ENCODE measurements at regions not wholly inside any gene's neighbourhood (a gene's known extent, or its start where the extent isn't known, plus 50 kb on each side); places are given as distances from the start of the nearest gene placed in this dataset.
"Not testable (repeated sequence)": the region's sequence is repeated elsewhere in the genome, so short reads cannot be mapped to it uniquely, and the experiment has no call there.

DNA sequence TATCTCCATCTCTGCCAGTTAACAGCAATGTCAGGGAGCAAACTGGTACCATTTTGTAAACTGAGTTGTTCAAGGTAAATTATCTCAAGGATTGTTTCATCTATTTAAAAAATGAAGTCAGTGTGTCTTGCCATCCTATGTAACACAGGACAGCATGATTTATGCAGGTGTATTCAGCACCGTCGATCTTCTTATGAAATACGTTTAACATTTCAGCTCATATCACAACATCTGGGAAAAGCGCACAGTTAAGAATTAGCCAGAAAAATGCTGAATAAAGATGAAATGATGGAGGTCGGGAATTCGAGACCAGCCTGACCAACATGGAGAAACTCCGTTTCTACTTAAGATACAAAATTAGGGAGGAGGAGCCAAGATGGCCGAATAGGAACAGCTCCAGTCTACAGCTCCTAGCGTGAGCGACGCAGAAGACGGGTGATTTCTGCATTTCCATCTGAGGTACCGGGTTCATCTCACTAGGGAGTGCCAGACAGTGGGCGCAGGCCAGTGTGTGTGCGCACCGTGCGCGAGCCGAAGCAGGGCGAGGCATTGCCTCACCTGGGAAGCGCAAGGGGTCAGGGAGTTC lies 107.3 kb upstream of the COX7C start:
- H3K4me3 ChIP-seq (ENCODE audit: low read depth in 2 of 2, low read length in 2 of 2); intact Hi-C loops (cut with micrococcal nuclease; ENCODE audit: unreplicated experiment); H3K9me3 ChIP-seq (ENCODE audit: control insufficient read depth, insufficient read depth, low read depth, low read length); DNase-seq (ENCODE audit: low read depth, low spot score); H3K27ac ChIP-seq (ENCODE audit: low read length); H3K36me3 ChIP-seq (ENCODE audit: control insufficient read depth, insufficient read depth, low read length); CTCF ChIA-PET; H3K4me1 ChIP-seq (ENCODE audit: control insufficient read depth, insufficient read depth, low read length); BruUV-seq (replicated peaks); H3K27me3 ChIP-seq (ENCODE audit: control insufficient read depth, insufficient read depth, low read length); in situ Hi-C loops (cut with HindIII; ENCODE audit: low pct_unique_long_range_greater_than_20kb, low sequenced_read_pairs); POLR2A ChIA-PET; ATAC-seq: not testable (repeated sequence)

DNA sequence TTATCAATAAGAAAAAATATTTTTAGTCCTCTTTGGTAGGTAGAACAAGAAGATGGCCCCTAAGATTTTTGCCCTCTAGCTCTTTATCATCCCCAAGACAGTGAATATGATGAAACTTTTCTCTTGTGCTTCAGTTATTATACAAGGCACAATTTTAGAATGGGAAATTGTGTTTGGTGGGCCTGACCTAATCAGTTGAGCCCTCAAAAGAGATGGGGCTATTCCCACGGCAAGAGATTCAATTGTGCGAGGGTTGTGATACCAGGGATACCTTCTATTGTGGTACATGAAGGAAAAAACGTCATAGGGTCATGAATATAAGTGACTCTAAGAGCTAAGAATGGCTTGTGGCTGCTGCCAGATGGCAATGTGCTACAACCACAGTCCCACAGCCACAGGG lies 94.0 kb upstream of the COX7C start:
- no peaks in the 10 kb centered on the region for H3K4me1 ChIP-seq (ENCODE audit: control insufficient read depth, insufficient read depth, low read length)
- BruUV-seq (replicated peaks): no TSS peak
- no peaks in the 10 kb centered on the region for H3K36me3 ChIP-seq (ENCODE audit: control insufficient read depth, insufficient read depth, low read length)
- H3K27me3 ChIP-seq (ENCODE audit: control insufficient read depth, insufficient read depth, low read length): no peaks in the 10 kb centered on the region
- DNase-seq (ENCODE audit: low read depth, low spot score) (no peak), ATAC-seq (no peak)
- in situ Hi-C loops (cut with HindIII; ENCODE audit: low pct_unique_long_range_greater_than_20kb, low sequenced_read_pairs) (no loop called here), intact Hi-C loops (cut with micrococcal nuclease; ENCODE audit: unreplicated experiment) (no loop called here)
- TF ChIP-seq, protein P1, sequence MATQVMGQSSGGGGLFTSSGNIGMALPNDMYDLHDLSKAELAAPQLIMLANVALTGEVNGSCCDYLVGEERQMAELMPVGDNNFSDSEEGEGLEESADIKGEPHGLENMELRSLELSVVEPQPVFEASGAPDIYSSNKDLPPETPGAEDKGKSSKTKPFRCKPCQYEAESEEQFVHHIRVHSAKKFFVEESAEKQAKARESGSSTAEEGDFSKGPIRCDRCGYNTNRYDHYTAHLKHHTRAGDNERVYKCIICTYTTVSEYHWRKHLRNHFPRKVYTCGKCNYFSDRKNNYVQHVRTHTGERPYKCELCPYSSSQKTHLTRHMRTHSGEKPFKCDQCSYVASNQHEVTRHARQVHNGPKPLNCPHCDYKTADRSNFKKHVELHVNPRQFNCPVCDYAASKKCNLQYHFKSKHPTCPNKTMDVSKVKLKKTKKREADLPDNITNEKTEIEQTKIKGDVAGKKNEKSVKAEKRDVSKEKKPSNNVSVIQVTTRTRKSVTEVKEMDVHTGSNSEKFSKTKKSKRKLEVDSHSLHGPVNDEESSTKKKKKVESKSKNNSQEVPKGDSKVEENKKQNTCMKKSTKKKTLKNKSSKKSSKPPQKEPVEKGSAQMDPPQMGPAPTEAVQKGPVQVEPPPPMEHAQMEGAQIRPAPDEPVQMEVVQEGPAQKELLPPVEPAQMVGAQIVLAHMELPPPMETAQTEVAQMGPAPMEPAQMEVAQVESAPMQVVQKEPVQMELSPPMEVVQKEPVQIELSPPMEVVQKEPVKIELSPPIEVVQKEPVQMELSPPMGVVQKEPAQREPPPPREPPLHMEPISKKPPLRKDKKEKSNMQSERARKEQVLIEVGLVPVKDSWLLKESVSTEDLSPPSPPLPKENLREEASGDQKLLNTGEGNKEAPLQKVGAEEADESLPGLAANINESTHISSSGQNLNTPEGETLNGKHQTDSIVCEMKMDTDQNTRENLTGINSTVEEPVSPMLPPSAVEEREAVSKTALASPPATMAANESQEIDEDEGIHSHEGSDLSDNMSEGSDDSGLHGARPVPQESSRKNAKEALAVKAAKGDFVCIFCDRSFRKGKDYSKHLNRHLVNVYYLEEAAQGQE (IDR thresholded peaks at IDR 0.05; ENCODE audit: insufficient read depth in 1 of 2, low read depth in 2 of 2, low read length in 1 of 2): no peak
- TF ChIP-seq POLR2AphosphoS5 (IDR thresholded peaks at IDR 0.05; ENCODE audit: low read depth, low read length) (no peak), SIN3A (IDR thresholded peaks at IDR 0.05; ENCODE audit: borderline replicate concordance, insufficient read depth, low read depth, low read length) (no peak), TCF7L2 (IDR thresholded peaks at IDR 0.05; ENCODE audit: low read depth, low read length) (no peak)
- H3K9me3 ChIP-seq (ENCODE audit: control insufficient read depth, insufficient read depth, low read depth, low read length): no peaks in the 10 kb centered on the region
- ChIA-PET POLR2A (no interaction called here), CTCF (interaction anchor here (0.6 kb wide), 1 partner anchor 55 kb away, joined by 3 read pairs; no protein-coding TSS in a partner anchor)
- no peak overlapping the region for H3K4me3 ChIP-seq (ENCODE audit: low read depth in 2 of 2, low read length in 2 of 2)
- H3K27ac ChIP-seq (ENCODE audit: low read length): no peak overlapping the region

DNA sequence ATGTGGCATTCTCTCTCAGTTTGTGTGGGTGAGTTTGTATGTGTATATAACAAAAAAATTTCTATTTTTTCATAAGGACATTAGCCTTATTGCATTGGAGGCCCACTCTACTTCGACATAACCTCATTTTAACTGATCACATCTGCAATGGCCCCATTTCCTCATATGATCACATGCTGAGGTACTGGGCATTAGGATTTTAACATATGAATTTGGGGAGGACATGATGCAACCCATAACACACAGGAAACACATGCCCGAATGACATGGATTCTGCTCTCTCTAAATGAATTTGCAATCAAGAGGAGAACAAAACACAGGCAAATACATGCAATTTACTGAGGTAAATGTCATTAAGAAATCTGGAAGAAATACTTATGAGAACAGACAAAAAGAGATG lies 92.1 kb upstream of the COX7C start:
- intact Hi-C loops (cut with micrococcal nuclease; ENCODE audit: unreplicated experiment): no loop called here
- no peaks in the 10 kb centered on the region for H3K27me3 ChIP-seq (ENCODE audit: control insufficient read depth, insufficient read depth, low read length)
- H3K36me3 ChIP-seq (ENCODE audit: control insufficient read depth, insufficient read depth, low read length): no peaks in the 10 kb centered on the region
- POLR2A ChIA-PET: no interaction called here
- H3K4me3 ChIP-seq (ENCODE audit: low read depth in 2 of 2, low read length in 2 of 2): no peak overlapping the region
- CTCF ChIA-PET: no interaction called here
- in situ Hi-C loops (cut with HindIII; ENCODE audit: low pct_unique_long_range_greater_than_20kb, low sequenced_read_pairs): no loop called here
- ATAC-seq (no peak), DNase-seq (ENCODE audit: low read depth, low spot score) (no peak)
- no peaks in the 10 kb centered on the region for H3K9me3 ChIP-seq (ENCODE audit: control insufficient read depth, insufficient read depth, low read depth, low read length)
- no peak overlapping the region for H3K27ac ChIP-seq (ENCODE audit: low read length)
- TF ChIP-seq, protein P2, sequence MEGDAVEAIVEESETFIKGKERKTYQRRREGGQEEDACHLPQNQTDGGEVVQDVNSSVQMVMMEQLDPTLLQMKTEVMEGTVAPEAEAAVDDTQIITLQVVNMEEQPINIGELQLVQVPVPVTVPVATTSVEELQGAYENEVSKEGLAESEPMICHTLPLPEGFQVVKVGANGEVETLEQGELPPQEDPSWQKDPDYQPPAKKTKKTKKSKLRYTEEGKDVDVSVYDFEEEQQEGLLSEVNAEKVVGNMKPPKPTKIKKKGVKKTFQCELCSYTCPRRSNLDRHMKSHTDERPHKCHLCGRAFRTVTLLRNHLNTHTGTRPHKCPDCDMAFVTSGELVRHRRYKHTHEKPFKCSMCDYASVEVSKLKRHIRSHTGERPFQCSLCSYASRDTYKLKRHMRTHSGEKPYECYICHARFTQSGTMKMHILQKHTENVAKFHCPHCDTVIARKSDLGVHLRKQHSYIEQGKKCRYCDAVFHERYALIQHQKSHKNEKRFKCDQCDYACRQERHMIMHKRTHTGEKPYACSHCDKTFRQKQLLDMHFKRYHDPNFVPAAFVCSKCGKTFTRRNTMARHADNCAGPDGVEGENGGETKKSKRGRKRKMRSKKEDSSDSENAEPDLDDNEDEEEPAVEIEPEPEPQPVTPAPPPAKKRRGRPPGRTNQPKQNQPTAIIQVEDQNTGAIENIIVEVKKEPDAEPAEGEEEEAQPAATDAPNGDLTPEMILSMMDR (IDR thresholded peaks at IDR 0.05): no peak
- no peak for TF ChIP-seq TCF7L2 (IDR thresholded peaks at IDR 0.05; ENCODE audit: low read depth, low read length)
- no peak for TF ChIP-seq SIN3A (IDR thresholded peaks at IDR 0.05; ENCODE audit: borderline replicate concordance, insufficient read depth, low read depth, low read length)
- TF ChIP-seq, protein P1 (IDR thresholded peaks at IDR 0.05; ENCODE audit: insufficient read depth in 1 of 2, low read depth in 2 of 2, low read length in 1 of 2): no peak
- BruUV-seq (replicated peaks): no TSS peak
- no peaks in the 10 kb centered on the region for H3K4me1 ChIP-seq (ENCODE audit: control insufficient read depth, insufficient read depth, low read length)

Measured in Panc1 (cell line).